ENCODE measurements at regions not wholly inside any gene's neighbourhood (a gene's known extent, or its start where the extent isn't known, plus 50 kb on each side); places are given as distances from the start of the nearest gene placed in this dataset.

GRCh38 chr15:92527197-92527596, 128.4 kb downstream of the FAM174B start:
- Histone ChIP-seq H3K27me3 (ENCODE audit: control insufficient read depth, insufficient read depth, low read length) (no peaks in the 10 kb centered on the region), H3K9me3 (ENCODE audit: control insufficient read depth, low read length) (no peaks in the 10 kb centered on the region), H3K4me2 (ENCODE audit: low read length) (no peak overlapping the region), H3K27ac (no peak overlapping the region), H3K79me2 (no peaks in the 10 kb centered on the region), H3K4me3 (ENCODE audit: low read depth, low read length) (no peak overlapping the region), H3K4me1 (no peaks in the 10 kb centered on the region), H2AFZ (no peak overlapping the region), H3K9ac (no peak overlapping the region), H3K36me3 (ENCODE audit: control insufficient read depth, insufficient read depth, low read length) (no peaks in the 10 kb centered on the region)
- TF ChIP-seq CTCF (IDR thresholded peaks at IDR 0.05) = no peak

- no peak overlapping the region for H3K9ac ChIP-seq
- TF ChIP-seq CTCF (IDR thresholded peaks at IDR 0.05) = no peak
These were observed 129.8 kb downstream of the FAM174B start for GRCh38 chr15:92525758-92526245.

GRCh38 chr15:92524874-92525565, 130.6 kb downstream of the FAM174B start:
- H3K27ac ChIP-seq = no peak overlapping the region
- TF ChIP-seq CTCF (IDR thresholded peaks at IDR 0.05) = no peak
- H3K9me3 ChIP-seq (ENCODE audit: control insufficient read depth, low read length) = no peaks in the 10 kb centered on the region
- no peak overlapping the region for H3K4me3 ChIP-seq (ENCODE audit: low read depth, low read length)
- no peaks in the 10 kb centered on the region for H3K36me3 ChIP-seq (ENCODE audit: control insufficient read depth, insufficient read depth, low read length)
- no peak overlapping the region for H3K4me2 ChIP-seq (ENCODE audit: low read length)
- no peak overlapping the region for H3K9ac ChIP-seq
- no peaks in the 10 kb centered on the region for H3K4me1 ChIP-seq
- H2AFZ ChIP-seq = no peak overlapping the region
- no peaks in the 10 kb centered on the region for H3K27me3 ChIP-seq (ENCODE audit: control insufficient read depth, insufficient read depth, low read length)
- H3K79me2 ChIP-seq = no peaks in the 10 kb centered on the region

More at GRCh38 chr15:92525758-92526245, 129.8 kb downstream of the FAM174B start:
- Histone ChIP-seq H3K79me2 (no peaks in the 10 kb centered on the region), H3K9me3 (ENCODE audit: control insufficient read depth, low read length) (no peaks in the 10 kb centered on the region), H3K4me1 (no peaks in the 10 kb centered on the region), H3K36me3 (ENCODE audit: control insufficient read depth, insufficient read depth, low read length) (no peaks in the 10 kb centered on the region), H2AFZ (no peak overlapping the region), H3K27ac (no peak overlapping the region), H3K4me2 (ENCODE audit: low read length) (no peak overlapping the region), H3K27me3 (ENCODE audit: control insufficient read depth, insufficient read depth, low read length) (no peaks in the 10 kb centered on the region), H3K4me3 (ENCODE audit: low read depth, low read length) (no peak overlapping the region)

GRCh38 chr15:92524161-92524560, 130.5 kb downstream of the ST8SIA2 start:
- Histone ChIP-seq H3K79me2 (no peaks in the 10 kb centered on the region), H3K9ac (no peak overlapping the region), H3K9me3 (ENCODE audit: control insufficient read depth, low read length) (no peaks in the 10 kb centered on the region), H3K27me3 (ENCODE audit: control insufficient read depth, insufficient read depth, low read length) (no peaks in the 10 kb centered on the region), H3K4me2 (ENCODE audit: low read length) (no peak overlapping the region), H2AFZ (no peak overlapping the region), H3K27ac (no peak overlapping the region), H3K4me3 (ENCODE audit: low read depth, low read length) (no peak overlapping the region), H3K4me1 (no peaks in the 10 kb centered on the region), H3K36me3 (ENCODE audit: control insufficient read depth, insufficient read depth, low read length) (no peaks in the 10 kb centered on the region)
- no peak for TF ChIP-seq CTCF (IDR thresholded peaks at IDR 0.05)

GRCh38 chr15:92523176-92523575, 129.5 kb downstream of the ST8SIA2 start:
- no peaks in the 10 kb centered on the region for H3K9me3 ChIP-seq (ENCODE audit: control insufficient read depth, low read length)
- H3K27me3 ChIP-seq (ENCODE audit: control insufficient read depth, insufficient read depth, low read length) = no peaks in the 10 kb centered on the region
- no peak for TF ChIP-seq CTCF (IDR thresholded peaks at IDR 0.05)
- no peak overlapping the region for H3K4me3 ChIP-seq (ENCODE audit: low read depth, low read length)
- no peak overlapping the region for H3K4me2 ChIP-seq (ENCODE audit: low read length)
- H3K36me3 ChIP-seq (ENCODE audit: control insufficient read depth, insufficient read depth, low read length) = no peaks in the 10 kb centered on the region
- H3K79me2 ChIP-seq = no peaks in the 10 kb centered on the region
- no peak overlapping the region for H2AFZ ChIP-seq
- H3K27ac ChIP-seq = no peak overlapping the region
- no peaks in the 10 kb centered on the region for H3K4me1 ChIP-seq
- no peak overlapping the region for H3K9ac ChIP-seq
